ENCODE measurements at regions not wholly inside any gene's neighbourhood (a gene's known extent, or its start where the extent isn't known, plus 50 kb on each side); places are given as distances from the start of the nearest gene placed in this dataset.
"Not testable (repeated sequence)": the region's sequence is repeated elsewhere in the genome, so short reads cannot be mapped to it uniquely, and the experiment has no call there.

GRCh38 chr9:93893194-93893593, 62.0 kb downstream of the BARX1 start:
- ATAC-seq (ENCODE audit: low FRiP score) = no peak
- no peak for TF ChIP-seq CTCF (IDR thresholded peaks at IDR 0.05)

GRCh38 chr9:93892748-93893147, 62.4 kb downstream of the BARX1 start:
- TF ChIP-seq CTCF (IDR thresholded peaks at IDR 0.05) = no peak
- DNase-seq (ENCODE audit: low spot score) (no peak), ATAC-seq (ENCODE audit: low FRiP score) (no peak)

More at GRCh38 chr9:93893194-93893593, 62.0 kb downstream of the BARX1 start:
- no peak for DNase-seq (ENCODE audit: low spot score)

DNA sequence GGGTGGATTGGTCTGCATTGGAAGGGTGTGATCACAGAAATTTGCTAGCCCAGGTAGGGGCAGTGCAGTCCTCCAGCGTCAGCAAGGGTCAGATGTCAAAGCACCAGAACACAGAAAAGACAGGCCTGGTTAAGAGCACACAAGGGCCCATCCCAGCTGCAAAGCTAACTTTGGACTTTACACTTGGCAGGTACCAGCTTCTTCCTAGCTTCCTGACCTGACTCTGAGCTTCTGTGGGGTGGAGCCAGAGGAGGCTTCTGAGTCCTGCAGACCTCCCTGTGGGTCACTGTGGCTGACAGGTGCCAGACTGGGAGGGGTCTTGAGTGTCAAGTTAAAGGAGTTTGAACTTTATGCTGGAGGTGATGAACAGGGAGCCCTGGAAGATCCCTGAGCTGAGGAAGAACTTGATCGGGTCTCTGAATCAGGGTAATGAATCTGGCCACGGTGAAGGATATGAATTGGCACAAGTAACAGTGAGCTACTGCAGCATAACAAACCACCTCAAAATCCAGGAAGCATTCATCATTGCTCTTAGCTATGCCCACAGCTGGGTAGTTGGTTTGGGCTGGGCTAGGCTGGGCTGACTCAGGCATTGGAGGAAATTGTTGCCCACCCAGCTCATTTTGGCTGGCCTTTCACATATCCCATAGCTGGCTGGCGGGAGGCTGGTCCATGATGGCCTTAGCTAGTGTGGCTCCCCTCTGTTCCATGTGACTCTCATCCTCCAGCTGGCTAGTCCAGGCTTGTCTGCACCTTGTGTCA, 63.4 kb downstream of the BARX1 start:
- TF ChIP-seq CTCF (IDR thresholded peaks at IDR 0.05) = no peak
- DNase-seq (ENCODE audit: low spot score) = no peak
- ATAC-seq (ENCODE audit: low FRiP score) = no peak

DNA sequence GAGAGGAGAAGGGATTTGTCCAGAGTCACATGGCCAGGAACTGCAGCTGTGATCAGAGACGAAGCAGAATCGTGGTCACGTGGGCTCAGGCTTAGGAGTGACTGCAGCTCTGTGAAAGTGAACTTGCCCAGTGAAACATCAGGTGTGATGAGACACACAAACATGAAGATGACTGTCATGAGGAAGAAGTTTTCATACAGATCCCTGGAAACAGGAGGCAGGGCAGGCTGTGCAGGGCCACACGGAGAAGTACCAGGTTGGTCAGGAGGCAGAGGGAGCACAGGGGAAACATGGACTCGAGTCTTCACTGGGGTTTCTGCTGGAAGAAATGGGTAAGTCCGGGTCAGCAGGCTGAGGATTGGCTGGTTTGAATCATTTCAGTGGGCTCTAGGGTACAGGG, 64.1 kb downstream of the BARX1 start:
- no peak for ATAC-seq (ENCODE audit: low FRiP score)
- DNase-seq (ENCODE audit: low spot score) = no peak
- no peak for TF ChIP-seq CTCF (IDR thresholded peaks at IDR 0.05)

- no peak for ATAC-seq (ENCODE audit: low FRiP score)
- TF ChIP-seq CTCF (IDR thresholded peaks at IDR 0.05) = no peak
- DNase-seq (ENCODE audit: low spot score) = no peak
Measured at GRCh38 chr9:93890436-93890935, 64.7 kb downstream of the BARX1 start.

GRCh38 chr9:93886911-93887310, 68.2 kb downstream of the BARX1 start:
- DNase-seq (ENCODE audit: low spot score) (no peak), ATAC-seq (ENCODE audit: low FRiP score) (no peak)
- TF ChIP-seq CTCF (IDR thresholded peaks at IDR 0.05) = no peak

- no peak for DNase-seq (ENCODE audit: low spot score)
Measured at GRCh38 chr9:93884808-93885207, 70.3 kb downstream of the BARX1 start.

DNA sequence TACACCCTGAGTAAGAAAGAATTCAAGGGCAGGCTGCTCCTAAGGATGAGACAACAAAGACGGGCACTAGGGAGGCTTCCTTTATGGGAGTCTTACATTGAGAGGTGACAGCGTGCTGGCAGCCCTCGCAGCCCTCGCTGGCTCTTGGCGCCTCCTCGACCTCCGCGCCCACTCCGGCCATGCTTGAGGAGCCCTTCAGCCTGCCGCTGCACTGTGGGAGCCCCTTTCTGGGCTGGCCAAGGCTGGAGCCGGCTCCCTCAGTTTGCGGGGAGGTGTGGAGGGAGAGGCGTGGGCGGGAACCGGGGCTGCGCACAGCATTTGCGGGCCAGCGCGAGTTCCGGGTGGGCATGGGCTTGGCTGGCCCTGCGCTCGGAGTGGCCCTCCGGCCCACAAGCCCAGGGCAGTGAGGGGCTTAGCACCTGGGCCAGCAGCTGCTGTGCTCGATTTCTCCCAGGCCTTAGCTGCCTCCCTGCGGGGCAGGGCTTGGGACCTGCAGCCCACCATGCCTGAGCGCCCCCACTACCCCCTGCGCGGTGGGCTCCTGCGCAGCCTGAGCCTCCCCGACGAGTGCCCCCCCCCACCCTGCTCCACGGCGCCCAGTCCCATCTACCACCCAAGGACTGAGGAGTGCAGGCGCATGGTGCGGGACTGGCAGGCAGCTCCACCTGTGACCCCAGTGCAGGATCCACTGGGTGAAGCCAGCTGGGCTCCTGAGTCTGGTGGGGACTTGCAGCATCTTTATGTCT, 75.3 kb downstream of the BARX1 start:
- not testable (repeated sequence) for ATAC-seq (ENCODE audit: low FRiP score); DNase-seq (ENCODE audit: low spot score)

More at GRCh38 chr9:93884808-93885207, 70.3 kb downstream of the BARX1 start:
- no peak for ATAC-seq (ENCODE audit: low FRiP score)
- no peak for TF ChIP-seq CTCF (IDR thresholded peaks at IDR 0.05)

All from omental fat pad (tissue), 3 donors.